ENCODE measurements at regions not wholly inside any gene's neighbourhood (a gene's known extent, or its start where the extent isn't known, plus 50 kb on each side); places are given as distances from the start of the nearest gene placed in this dataset.

GRCh38 chr19:28834996-28835395 is 378.0 kb downstream of the UQCRFS1 start:
- Histone ChIP-seq H3K4me1 (ENCODE audit: insufficient read depth, low read length) (no peaks in the 10 kb centered on the region), H3K27me3 (ENCODE audit: insufficient read depth, low read length) (no peaks in the 10 kb centered on the region), H3K9me3 (ENCODE audit: low read length) (no peaks in the 10 kb centered on the region), H2AFZ (ENCODE audit: low read depth, low read length) (no peak overlapping the region), H3K4me3 (ENCODE audit: low read length) (no peak overlapping the region), H3K36me3 (ENCODE audit: insufficient read depth, low read length) (no peaks in the 10 kb centered on the region)

- Histone ChIP-seq H3K9me3 (ENCODE audit: low read length) (no peaks in the 10 kb centered on the region), H3K36me3 (ENCODE audit: insufficient read depth, low read length) (no peaks in the 10 kb centered on the region), H3K4me3 (ENCODE audit: low read length) (no peak overlapping the region), H2AFZ (ENCODE audit: low read depth, low read length) (no peak overlapping the region), H3K27me3 (ENCODE audit: insufficient read depth, low read length) (no peaks in the 10 kb centered on the region), H3K4me1 (ENCODE audit: insufficient read depth, low read length) (no peaks in the 10 kb centered on the region)
Observed at GRCh38 chr19:28831462-28831861, 381.5 kb downstream of the UQCRFS1 start.

GRCh38 chr19:28829762-28830161 is 383.2 kb downstream of the UQCRFS1 start:
- H3K4me3 ChIP-seq (ENCODE audit: low read length), result no peak overlapping the region
- H3K27me3 ChIP-seq (ENCODE audit: insufficient read depth, low read length), result no peaks in the 10 kb centered on the region
- no peaks in the 10 kb centered on the region for H3K9me3 ChIP-seq (ENCODE audit: low read length)
- H2AFZ ChIP-seq (ENCODE audit: low read depth, low read length), result no peak overlapping the region
- no peaks in the 10 kb centered on the region for H3K36me3 ChIP-seq (ENCODE audit: insufficient read depth, low read length)
- no peaks in the 10 kb centered on the region for H3K4me1 ChIP-seq (ENCODE audit: insufficient read depth, low read length)

GRCh38 chr19:28829359-28829758 is 383.6 kb downstream of the UQCRFS1 start:
- Histone ChIP-seq H3K36me3 (ENCODE audit: insufficient read depth, low read length) (no peaks in the 10 kb centered on the region), H3K4me1 (ENCODE audit: insufficient read depth, low read length) (no peaks in the 10 kb centered on the region), H2AFZ (ENCODE audit: low read depth, low read length) (no peak overlapping the region), H3K27me3 (ENCODE audit: insufficient read depth, low read length) (no peaks in the 10 kb centered on the region), H3K9me3 (ENCODE audit: low read length) (no peaks in the 10 kb centered on the region), H3K4me3 (ENCODE audit: low read length) (no peak overlapping the region)

- H3K36me3 ChIP-seq (ENCODE audit: insufficient read depth, low read length), result no peaks in the 10 kb centered on the region
- no peaks in the 10 kb centered on the region for H3K4me1 ChIP-seq (ENCODE audit: insufficient read depth, low read length)
- no peak overlapping the region for H3K4me3 ChIP-seq (ENCODE audit: low read length)
- H2AFZ ChIP-seq (ENCODE audit: low read depth, low read length), result no peak overlapping the region
- no peaks in the 10 kb centered on the region for H3K27me3 ChIP-seq (ENCODE audit: insufficient read depth, low read length)
- H3K9me3 ChIP-seq (ENCODE audit: low read length), result no peaks in the 10 kb centered on the region
Observed at GRCh38 chr19:28828276-28828870, 384.6 kb downstream of the UQCRFS1 start.

DNA sequence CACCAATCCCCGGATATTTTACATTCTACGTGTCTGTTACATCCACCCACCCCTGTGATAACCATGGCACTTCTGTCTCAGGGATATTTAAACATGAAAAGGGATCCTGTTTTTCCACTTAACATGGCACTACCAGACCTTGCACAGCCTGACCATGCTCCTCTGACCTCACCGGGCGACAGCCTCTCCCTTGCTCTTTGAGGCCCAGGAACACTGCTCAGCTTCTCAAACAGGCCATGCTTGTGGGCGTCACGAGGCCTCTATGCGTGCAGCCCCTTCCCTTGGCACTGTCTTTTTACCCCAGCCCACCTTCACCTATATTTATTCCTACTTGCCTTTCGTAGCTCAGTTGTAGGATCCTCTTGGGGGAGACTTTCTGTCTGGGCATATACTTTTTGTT is 385.6 kb downstream of the UQCRFS1 start:
- H3K9me3 ChIP-seq (ENCODE audit: low read length), result no peaks in the 10 kb centered on the region
- H3K4me3 ChIP-seq (ENCODE audit: low read length), result no peak overlapping the region
- H3K27me3 ChIP-seq (ENCODE audit: insufficient read depth, low read length), result no peaks in the 10 kb centered on the region
- no peak overlapping the region for H2AFZ ChIP-seq (ENCODE audit: low read depth, low read length)
- no peaks in the 10 kb centered on the region for H3K36me3 ChIP-seq (ENCODE audit: insufficient read depth, low read length)
- H3K4me1 ChIP-seq (ENCODE audit: insufficient read depth, low read length), result no peaks in the 10 kb centered on the region

GRCh38 chr19:28823338-28823961 is 389.5 kb downstream of the UQCRFS1 start:
- no peak overlapping the region for H3K4me3 ChIP-seq (ENCODE audit: low read length)

DNA sequence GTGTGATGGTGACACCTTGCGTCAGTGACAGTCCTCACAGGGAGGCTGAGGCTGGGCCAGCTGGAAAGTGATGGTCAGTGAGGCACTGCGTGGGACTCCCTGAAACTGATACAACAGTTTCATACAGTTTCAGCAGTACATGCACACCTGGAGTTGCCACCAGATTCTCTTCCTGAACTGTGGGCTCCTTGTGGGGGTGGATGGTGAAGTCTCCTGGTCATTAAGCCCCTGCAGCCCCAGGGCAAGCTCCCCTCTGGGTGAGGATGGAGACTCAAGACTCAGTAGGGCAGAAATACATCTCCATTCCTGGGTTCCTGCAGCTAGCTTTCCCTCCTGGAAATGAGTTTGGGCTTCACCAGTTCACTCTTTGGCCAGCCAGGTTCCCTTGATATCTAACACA is 392.7 kb downstream of the UQCRFS1 start:
- no peak overlapping the region for H2AFZ ChIP-seq (ENCODE audit: low read depth, low read length)
- no peak overlapping the region for H3K4me3 ChIP-seq (ENCODE audit: low read length)
- H3K4me1 ChIP-seq (ENCODE audit: insufficient read depth, low read length), result no peaks in the 10 kb centered on the region
- H3K36me3 ChIP-seq (ENCODE audit: insufficient read depth, low read length), result no peaks in the 10 kb centered on the region
- H3K27me3 ChIP-seq (ENCODE audit: insufficient read depth, low read length), result no peaks in the 10 kb centered on the region
- no peaks in the 10 kb centered on the region for H3K9me3 ChIP-seq (ENCODE audit: low read length)

More at GRCh38 chr19:28823338-28823961, 389.5 kb downstream of the UQCRFS1 start:
- H3K9me3 ChIP-seq (ENCODE audit: low read length), result no peaks in the 10 kb centered on the region
- H3K27me3 ChIP-seq (ENCODE audit: insufficient read depth, low read length), result no peaks in the 10 kb centered on the region
- no peaks in the 10 kb centered on the region for H3K4me1 ChIP-seq (ENCODE audit: insufficient read depth, low read length)
- no peak overlapping the region for H2AFZ ChIP-seq (ENCODE audit: low read depth, low read length)
- H3K36me3 ChIP-seq (ENCODE audit: insufficient read depth, low read length), result no peaks in the 10 kb centered on the region

DNA sequence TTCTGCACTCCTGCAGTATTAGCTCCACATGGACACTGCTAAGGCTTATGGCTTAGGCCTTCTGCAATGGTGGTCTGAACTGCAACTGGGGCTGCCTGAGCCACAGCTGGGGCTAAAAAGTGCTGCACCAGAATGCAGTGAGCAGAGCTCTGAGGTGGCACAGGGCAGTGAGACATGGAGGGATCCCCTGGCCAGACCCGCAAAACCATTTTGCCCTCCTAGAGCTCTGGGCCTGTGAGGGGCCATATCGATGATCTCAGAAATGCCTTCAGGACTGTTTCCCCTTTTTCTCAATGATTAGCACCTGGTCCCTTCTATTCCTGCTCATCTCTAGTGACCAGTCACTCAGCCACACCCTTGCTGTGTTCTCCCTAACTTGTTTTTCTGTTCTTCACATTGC is 397.7 kb downstream of the UQCRFS1 start:
- no peak overlapping the region for H3K4me3 ChIP-seq (ENCODE audit: low read length)
- no peaks in the 10 kb centered on the region for H3K9me3 ChIP-seq (ENCODE audit: low read length)
- H3K27me3 ChIP-seq (ENCODE audit: insufficient read depth, low read length), result no peaks in the 10 kb centered on the region
- H2AFZ ChIP-seq (ENCODE audit: low read depth, low read length), result no peak overlapping the region
- H3K36me3 ChIP-seq (ENCODE audit: insufficient read depth, low read length), result no peaks in the 10 kb centered on the region
- H3K4me1 ChIP-seq (ENCODE audit: insufficient read depth, low read length), result no peaks in the 10 kb centered on the region

DNA sequence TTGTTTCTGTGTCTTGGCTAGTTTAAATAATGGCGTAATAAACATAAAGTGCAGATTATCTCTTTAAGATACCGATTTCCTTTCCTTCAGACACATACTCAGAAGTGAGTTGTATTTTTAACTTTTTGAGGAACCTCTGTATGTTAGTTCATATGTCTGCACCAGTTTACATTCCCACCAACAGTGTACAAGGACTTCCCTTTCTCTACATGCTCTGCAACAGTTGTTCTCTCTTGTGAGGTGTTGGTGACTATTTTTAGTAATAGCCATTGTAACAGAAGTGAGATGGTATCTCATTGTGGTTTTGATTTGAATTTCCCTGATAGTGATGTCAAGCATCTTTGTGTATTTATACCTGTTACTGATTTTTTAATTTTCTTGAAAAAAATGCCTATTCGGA is 418.6 kb downstream of the UQCRFS1 start:
- H2AFZ ChIP-seq (ENCODE audit: low read depth, low read length), result no peak overlapping the region
- no peaks in the 10 kb centered on the region for H3K36me3 ChIP-seq (ENCODE audit: insufficient read depth, low read length)
- no peak overlapping the region for H3K4me3 ChIP-seq (ENCODE audit: low read length)
- H3K27me3 ChIP-seq (ENCODE audit: insufficient read depth, low read length), result peaks cover 32% of the 10 kb centered on the region
- no peaks in the 10 kb centered on the region for H3K9me3 ChIP-seq (ENCODE audit: low read length)
- no peaks in the 10 kb centered on the region for H3K4me1 ChIP-seq (ENCODE audit: insufficient read depth, low read length)

GRCh38 chr19:28793391-28794168 is 419.4 kb downstream of the UQCRFS1 start:
- H3K9me3 ChIP-seq (ENCODE audit: low read length), result no peaks in the 10 kb centered on the region
- H3K27me3 ChIP-seq (ENCODE audit: insufficient read depth, low read length), result peaks cover 32% of the 10 kb centered on the region
- H2AFZ ChIP-seq (ENCODE audit: low read depth, low read length), result no peak overlapping the region
- no peaks in the 10 kb centered on the region for H3K4me1 ChIP-seq (ENCODE audit: insufficient read depth, low read length)
- no peak overlapping the region for H3K4me3 ChIP-seq (ENCODE audit: low read length)
- H3K36me3 ChIP-seq (ENCODE audit: insufficient read depth, low read length), result no peaks in the 10 kb centered on the region

GRCh38 chr19:28785971-28786370 is 427.0 kb downstream of the UQCRFS1 start:
- H2AFZ ChIP-seq (ENCODE audit: low read depth, low read length), result no peak overlapping the region
- no peaks in the 10 kb centered on the region for H3K36me3 ChIP-seq (ENCODE audit: insufficient read depth, low read length)
- no peaks in the 10 kb centered on the region for H3K4me1 ChIP-seq (ENCODE audit: insufficient read depth, low read length)

DNA sequence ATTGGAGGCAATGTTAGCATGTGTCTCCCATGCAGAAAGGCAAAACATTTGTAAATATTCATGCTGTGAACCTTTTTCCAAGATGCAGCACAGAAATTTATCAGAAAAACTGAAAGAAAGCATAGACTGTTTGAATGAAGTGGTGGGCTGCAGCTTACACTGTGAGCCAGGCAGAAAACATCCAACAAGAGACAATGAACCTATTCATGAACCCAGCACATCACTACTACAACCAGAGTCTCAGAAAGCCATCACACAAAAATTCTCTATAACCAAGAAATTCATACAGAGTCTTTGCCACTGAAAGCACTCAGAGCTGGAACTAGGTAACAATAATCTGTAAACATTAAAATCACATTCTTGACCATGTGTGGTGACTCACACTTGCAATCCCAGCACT is 448.9 kb downstream of the UQCRFS1 start:
- no peaks in the 10 kb centered on the region for H3K4me1 ChIP-seq (ENCODE audit: insufficient read depth, low read length)
- no peak overlapping the region for H2AFZ ChIP-seq (ENCODE audit: low read depth, low read length)
- no peaks in the 10 kb centered on the region for H3K27me3 ChIP-seq (ENCODE audit: insufficient read depth, low read length)
- no peak overlapping the region for H3K4me3 ChIP-seq (ENCODE audit: low read length)
- no peaks in the 10 kb centered on the region for H3K9me3 ChIP-seq (ENCODE audit: low read length)
- no peaks in the 10 kb centered on the region for H3K36me3 ChIP-seq (ENCODE audit: insufficient read depth, low read length)

More at GRCh38 chr19:28785971-28786370, 427.0 kb downstream of the UQCRFS1 start:
- Histone ChIP-seq H3K4me3 (ENCODE audit: low read length) (no peak overlapping the region), H3K9me3 (ENCODE audit: low read length) (no peaks in the 10 kb centered on the region), H3K27me3 (ENCODE audit: insufficient read depth, low read length) (no peaks in the 10 kb centered on the region)

Measured in neuron (in vitro differentiated cells).